HepG2 (cell line): ENCODE measurements at regions not wholly inside any gene's neighbourhood (a gene's known extent, or its start where the extent isn't known, plus 50 kb on each side); places are given as distances from the start of the nearest gene placed in this dataset.

Experiments used
- ATAC-seq: fragments of 200-7000 bp; cut with Tn5 transposase; 3 replicates; pipeline ENCODE4 v1.9.1; 2020; ENCODE audit warnings: mild to moderate bottlenecking, moderate library complexity
- BruUV-seq: library from RNA; stranded (reverse); fragments of 400-500 nt; replicated peaks from 2 replicates; lab custom pipeline; 2021; lab: Mats Ljungman, UMichigan
- CTCF ChIA-PET: fragments of 300-600 bp; formaldehyde crosslinking; extraction: SDS; loops from one replicate; lab custom pipeline; 2021; ENCODE audit warnings: low total read pairs, inconsistent platforms, low intra/inter-chr PET ratio; lab: Yijun Ruan, JAX
- POLR2A ChIA-PET: fragments of 350-600 bp; sonication (Branson Sonifier 250); formaldehyde crosslinking; loops from one replicate; lab custom pipeline; 2020; ENCODE audit warnings: antibody characterized with exemption, inconsistent platforms; lab: Yijun Ruan, JAX
- DNase-seq: peaks from one replicate; pipeline ENCODE4 v3.0.0-alpha.2; 2015; ENCODE audit warnings: low spot score
- FAIRE-seq: peaks from 3 replicates; lab custom pipeline; 2011; peaks lifted over from hg19 to GRCh38; lab: Jason Lieb, UNC
- H2AFZ ChIP-seq: one replicate; pipeline ENCODE4 v1.6.1; 2011; ENCODE audit warnings: low read length, inconsistent platforms
- H3K27ac ChIP-seq: fragments of 300-600 bp; 3 replicates; pipeline ENCODE4 v1.8.0; 2011; ENCODE audit warnings: mixed run types, mild to moderate bottlenecking, mixed read lengths, low read length, inconsistent platforms; ENCODE audit not compliant: insufficient read depth; ENCODE audit errors: extremely low read length
- H3K27me3 ChIP-seq, 2 experiments: fragments of 200-600 bp in 1 of 2; 2 replicates in 1 of 2; 3 replicates in 1 of 2; pipeline versions ENCODE4 v1.6.0 to v1.8.0; 2011; ENCODE audit warnings: low read length in 2 of 2, mild to moderate bottlenecking in 2 of 2, moderate library complexity in 2 of 2, inconsistent platforms in 1 of 2; ENCODE audit not compliant: insufficient read depth in 2 of 2, control insufficient read depth in 1 of 2
- H3K36me3 ChIP-seq, 2 experiments: fragments of 200-600 bp in 1 of 2; replicated peaks in 1 of 2; 2 replicates in 1 of 2; 3 replicates in 1 of 2; pipeline versions ENCODE4 v1.5.1 to v1.8.0; 2011; ENCODE audit warnings: low read length in 2 of 2, inconsistent platforms in 1 of 2; ENCODE audit not compliant: insufficient read depth in 2 of 2, control insufficient read depth in 1 of 2
- H3K4me1 ChIP-seq: 2 replicates; pipeline ENCODE4 v1.5.1; 2012; ENCODE audit warnings: low read length, inconsistent platforms; ENCODE audit not compliant: insufficient read depth
- H3K4me2 ChIP-seq: 2 replicates; pipeline ENCODE4 v1.6.0; 2011; ENCODE audit warnings: low read depth, low read length, inconsistent platforms
- H3K4me3 ChIP-seq, 3 experiments: fragments of 200-600 bp in 1 of 3; sonication (generic), shearing (Covaris generic) in 1 of 3; replicated peaks in 1 of 3; 2 replicates each; pipeline ENCODE4 v1.5.1; 2011 to 2016; ENCODE audit warnings: low read length in 3 of 3, inconsistent platforms in 2 of 3, low read depth in 2 of 3, mild to moderate bottlenecking in 2 of 3, control low read depth in 1 of 3, mixed read lengths in 1 of 3; ENCODE audit not compliant: insufficient read depth in 1 of 3
- H3K79me2 ChIP-seq: one replicate; pipeline ENCODE4 v1.6.1; 2011; ENCODE audit warnings: low read length, inconsistent platforms; ENCODE audit not compliant: insufficient read depth
- H3K9ac ChIP-seq: 2 replicates; pipeline ENCODE4 v1.6.0; 2011; ENCODE audit warnings: mild to moderate bottlenecking, low read depth, low read length, inconsistent platforms; ENCODE audit not compliant: insufficient read depth
- H3K9me3 ChIP-seq: 2 replicates; pipeline ENCODE4 v1.5.1; 2012; ENCODE audit warnings: mild to moderate bottlenecking, low read length
- H4K20me1 ChIP-seq: 2 replicates; pipeline ENCODE4 v1.6.0; 2011; ENCODE audit warnings: inconsistent platforms, mild to moderate bottlenecking, low read length, moderate library complexity; ENCODE audit not compliant: insufficient read depth
- ARID2 ChIP-seq: sonication (generic); formaldehyde crosslinking; IDR thresholded peaks from 2 replicates; pipeline ENCODE4 v1.8.1; 2022; ENCODE audit warnings: mild to moderate bottlenecking, missing genetic modification reagents, borderline replicate concordance
- JDP2 ChIP-seq: sonication (generic); formaldehyde crosslinking; IDR thresholded peaks from 2 replicates; pipeline ENCODE4 v1.8.1; 2022; ENCODE audit warnings: missing genetic modification reagents, borderline replicate concordance
- NFRKB ChIP-seq: fragments of 450-650 bp; IDR thresholded peaks from 2 replicates; pipeline ENCODE4 v1.6.1; 2017
- POLR2G ChIP-seq: fragments of 200-400 bp; formaldehyde crosslinking; IDR thresholded peaks from 2 replicates; pipeline ENCODE4 v1.6.1; 2018; ENCODE audit warnings: mild to moderate bottlenecking, low read depth, low read length, moderate library complexity
- SMARCC2 ChIP-seq: fragments of 450-650 bp; IDR thresholded peaks from 2 replicates; pipeline ENCODE4 v1.6.1; 2017; ENCODE audit warnings: antibody characterized with exemption, mild to moderate bottlenecking
- SNRNP70 ChIP-seq: fragments of 200-400 bp; formaldehyde crosslinking; IDR thresholded peaks from 2 replicates; pipeline ENCODE4 v1.6.1; 2017; ENCODE audit warnings: mild to moderate bottlenecking, low read depth, low read length, moderate library complexity
- SRSF9 ChIP-seq: fragments of 200-400 bp; formaldehyde crosslinking; IDR thresholded peaks from 2 replicates; pipeline ENCODE4 v1.6.1; 2018; ENCODE audit warnings: borderline replicate concordance, mild to moderate bottlenecking, low read depth, low read length; ENCODE audit not compliant: insufficient read depth, poor library complexity, severe bottlenecking
- THAP11 ChIP-seq: IDR thresholded peaks from 2 replicates; pipeline ENCODE4 v1.6.1; 2016; ENCODE audit warnings: missing biosample characterization, missing genetic modification reagents
- ZSCAN5A ChIP-seq: sonication (generic); formaldehyde crosslinking; IDR thresholded peaks from 2 replicates; pipeline ENCODE4 v1.8.0; 2022; ENCODE audit warnings: mild to moderate bottlenecking, missing genetic modification reagents, borderline replicate concordance
- WGBS: methylation state at CpG from one replicate; pipeline ENCODE4 v1.1.6; 2017; ENCODE audit warnings: low lambda C conversion rate; 5-methylcytosine and 5-hydroxymethylcytosine counted together
- in situ Hi-C: cut with HindIII; loops from 2 replicates; pipeline ENCODE4 v1.10.0; 2017; ENCODE audit warnings: low pct_unique_long_range_greater_than_20kb; ENCODE audit not compliant: extremely low pct_ligation_motif_present
- intact Hi-C: fragments of 100-400 bp; cut with micrococcal nuclease; formaldehyde crosslinking; loops from one replicate; pipeline ENCODE4 v1.10.0; 2022; ENCODE audit not compliant: unreplicated experiment

- intact Hi-C loops: no loop called here
- Histone ChIP-seq H3K9ac (no peak overlapping the region), H3K36me3 (no peaks in the 10 kb centered on the region), H2AFZ (no peak overlapping the region), H4K20me1 (no peaks in the 10 kb centered on the region), H3K4me2 (no peak overlapping the region), H3K4me3 (no peak overlapping the region), H3K4me1 (no peaks in the 10 kb centered on the region), H3K9me3 (0 out of 2 replicates have a peak, but pooled peaks cover 4% of the 10 kb centered on the region), H3K27me3 (0 out of 5 replicates have a peak, but pooled peaks cover 0 to 4% of the 10 kb centered on the region in 2 experiments), H3K27ac (no peak overlapping the region), H3K79me2 (no peaks in the 10 kb centered on the region)
- ChIA-PET CTCF (no interaction called here), POLR2A (no interaction called here)
- 7% methylated on average over 3 of the region's 3 CpGs for WGBS
- no peak for FAIRE-seq
- no TSS peak for BruUV-seq
- no peak for DNase-seq
- TF ChIP-seq JDP2 (CRISPR knock-in tag) (no peak), POLR2G (no peak), SRSF9 (no peak), ARID2 (CRISPR knock-in tag) (no peak), SNRNP70 (no peak), ZSCAN5A (CRISPR knock-in tag) (no peak), SMARCC2 (no peak), NFRKB (no peak), THAP11 (no peak)
- ATAC-seq: no peak
- in situ Hi-C loops: no loop called here
Measured at GRCh38 chr16:7765079-7765550, 432.5 kb downstream of the RBFOX1 start.
